NCI-H1694 treated with DMSO at 0.1 percent for 48 hours (cell line): ENCODE measurements at regions not wholly inside any gene's neighbourhood (a gene's known extent, or its start where the extent isn't known, plus 50 kb on each side); places are given as distances from the start of the nearest gene placed in this dataset.
"Not testable (repeated sequence)": the region's sequence is repeated elsewhere in the genome, so short reads cannot be mapped to it uniquely, and the experiment has no call there.

Experiments
- DNase-seq: peaks from one replicate; lab custom pipeline; 2025; lab: John Stamatoyannopoulos, UW

- DNase-seq = no peak
Observed at GRCh38 chr4:59500103-59500502, 1700.0 kb upstream of the ADGRL3 start.

- DNase-seq = no peak
Observed at GRCh38 chr4:59503731-59504130, 1696.4 kb upstream of the ADGRL3 start.

GRCh38 chr4:59511809-59512208 is 1688.3 kb upstream of the ADGRL3 start:
- DNase-seq = not testable (repeated sequence)

- no peak for DNase-seq
Observed at GRCh38 chr4:59517007-59517406, 1683.1 kb upstream of the ADGRL3 start.

- DNase-seq = no peak
Observed at GRCh38 chr4:59518005-59518823, 1681.9 kb upstream of the ADGRL3 start.

GRCh38 chr4:59525885-59526284 is 1674.2 kb upstream of the ADGRL3 start:
- DNase-seq = no peak

GRCh38 chr4:59535541-59535940 is 1664.6 kb upstream of the ADGRL3 start:
- DNase-seq = no peak

- DNase-seq = no peak
Observed at GRCh38 chr4:59536428-59536827, 1663.7 kb upstream of the ADGRL3 start.

GRCh38 chr4:59537246-59537886 is 1662.8 kb upstream of the ADGRL3 start:
- DNase-seq = no peak

- peak; percentile 33 for DNase-seq
Observed at GRCh38 chr4:59539401-59539800, 1660.7 kb upstream of the ADGRL3 start.

GRCh38 chr4:59540311-59540710 is 1659.8 kb upstream of the ADGRL3 start:
- no peak for DNase-seq

GRCh38 chr4:59553063-59553720 is 1646.9 kb upstream of the ADGRL3 start:
- DNase-seq = peak; percentile 69

GRCh38 chr4:59553721-59554091 is 1646.4 kb upstream of the ADGRL3 start:
- no peak for DNase-seq

- not testable (repeated sequence) for DNase-seq
Observed at GRCh38 chr4:59556191-59556590, 1643.9 kb upstream of the ADGRL3 start.

- not testable (repeated sequence) for DNase-seq
Observed at GRCh38 chr4:59560141-59560648, 1639.9 kb upstream of the ADGRL3 start.

- DNase-seq = peak; percentile 68
Observed at GRCh38 chr4:59565836-59566235, 1634.3 kb upstream of the ADGRL3 start.

- no peak for DNase-seq
Observed at GRCh38 chr4:59570860-59571476, 1629.2 kb upstream of the ADGRL3 start.

GRCh38 chr4:59571805-59572430 is 1628.2 kb upstream of the ADGRL3 start:
- DNase-seq = no peak

- no peak for DNase-seq
Observed at GRCh38 chr4:59583845-59584568, 1616.1 kb upstream of the ADGRL3 start.

- no peak for DNase-seq
Observed at GRCh38 chr4:59597536-59598329, 1602.4 kb upstream of the ADGRL3 start.

GRCh38 chr4:59598330-59598618 is 1601.9 kb upstream of the ADGRL3 start:
- DNase-seq = no peak
